ENCODE measurements at regions not wholly inside any gene's neighbourhood (a gene's known extent, or its start where the extent isn't known, plus 50 kb on each side); places are given as distances from the start of the nearest gene placed in this dataset.
"Not testable (repeated sequence)": the region's sequence is repeated elsewhere in the genome, so short reads cannot be mapped to it uniquely, and the experiment has no call there.

- TF ChIP-seq POLR2AphosphoS5 (IDR thresholded peaks at IDR 0.05; ENCODE audit: low read depth, low read length); POLR2A (IDR thresholded peaks at IDR 0.05; ENCODE audit: low read depth, low read length); TAF1 (IDR thresholded peaks at IDR 0.05; ENCODE audit: borderline replicate concordance, low read depth, low read length): not testable (repeated sequence)
Observed at GRCh38 chr3:773433-773832, 319.4 kb upstream of the CNTN6 start.
